Cerebellar nuclear complex (tissue), 1 donor: ENCODE measurements at regions not wholly inside any gene's neighbourhood (a gene's known extent, or its start where the extent isn't known, plus 50 kb on each side); places are given as distances from the start of the nearest gene placed in this dataset.
"Not testable (repeated sequence)": the region's sequence is repeated elsewhere in the genome, so short reads cannot be mapped to it uniquely, and the experiment has no call there.

Experiments used
- DNase-seq, 2 experiments: peaks; one replicate each; lab custom pipeline; 2025; lab: John Stamatoyannopoulos, UW

DNA sequence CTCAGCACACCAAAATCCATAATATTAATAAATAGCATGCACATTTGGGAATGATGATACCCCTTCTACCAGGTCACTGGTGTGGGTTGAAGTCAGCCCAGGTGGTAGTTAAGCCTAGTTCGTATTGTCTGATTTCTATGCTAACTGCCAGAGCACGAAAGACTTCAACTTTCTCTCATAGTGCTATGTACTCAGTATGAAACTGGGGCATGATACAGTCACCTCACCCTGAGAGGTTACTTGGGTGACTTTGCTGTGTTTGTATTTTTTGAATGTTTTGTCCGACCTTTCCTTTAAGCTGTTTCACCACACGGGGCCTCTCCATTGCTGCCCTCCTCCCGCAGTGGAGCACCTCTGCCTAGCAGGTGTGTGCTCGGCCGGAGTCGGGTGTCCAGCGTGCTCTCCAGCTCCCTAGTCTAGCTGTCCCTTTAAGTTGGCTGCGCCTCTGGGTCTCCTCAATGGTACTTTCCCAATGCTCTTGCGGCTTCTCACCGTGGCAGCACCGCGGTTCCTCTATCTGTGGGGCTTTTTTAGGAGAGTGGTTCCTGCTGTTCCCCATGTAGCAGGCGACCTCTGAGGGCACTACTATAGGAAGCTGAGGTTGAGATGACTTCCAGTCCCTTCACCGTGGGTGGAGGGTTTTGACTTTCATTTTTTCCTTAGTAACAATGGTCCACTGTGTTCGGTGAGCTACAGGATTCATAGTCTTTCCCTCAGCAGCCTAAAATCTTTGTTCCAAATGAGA, 524.0 kb upstream of the PFKP start:
- no peak for DNase-seq

DNA sequence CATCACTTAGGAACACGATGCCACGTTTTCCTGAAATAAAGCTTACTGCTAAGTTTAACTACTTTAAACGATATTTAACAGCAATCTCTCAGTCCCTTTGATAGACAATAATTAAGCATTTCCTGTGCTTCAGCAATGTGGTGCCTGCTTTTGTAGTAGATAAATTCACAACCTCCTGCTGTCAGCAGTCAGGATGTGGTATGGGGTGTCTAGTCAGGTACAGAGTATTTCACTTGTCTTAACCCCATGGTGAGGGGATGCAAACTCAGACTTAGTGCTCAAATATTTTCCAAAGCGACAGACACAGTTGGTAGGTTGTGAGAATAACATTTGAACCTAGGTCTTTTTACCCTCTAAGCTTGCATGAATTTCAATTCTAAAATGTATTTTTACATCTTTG, 526.2 kb upstream of the PFKP start:
- DNase-seq: no peak

DNA sequence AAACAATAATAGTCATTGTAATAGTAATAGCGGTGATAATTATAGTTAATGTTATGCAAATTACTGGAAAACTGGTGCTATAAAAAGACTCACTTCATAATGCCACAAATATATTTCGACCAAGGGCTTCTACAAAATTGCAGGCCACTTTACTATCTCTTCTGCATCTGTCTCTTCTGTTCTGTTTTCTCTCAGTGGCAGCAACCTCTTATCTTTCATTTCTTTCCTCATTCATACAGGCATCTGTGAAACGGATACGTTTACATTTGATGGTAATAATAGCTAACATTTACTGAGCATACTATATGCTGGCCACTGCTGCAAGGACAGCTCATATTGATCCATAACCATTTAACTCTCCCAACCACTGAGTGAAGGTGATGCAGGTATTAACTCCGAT, 537.4 kb upstream of the PFKP start:
- no peak for DNase-seq

DNA sequence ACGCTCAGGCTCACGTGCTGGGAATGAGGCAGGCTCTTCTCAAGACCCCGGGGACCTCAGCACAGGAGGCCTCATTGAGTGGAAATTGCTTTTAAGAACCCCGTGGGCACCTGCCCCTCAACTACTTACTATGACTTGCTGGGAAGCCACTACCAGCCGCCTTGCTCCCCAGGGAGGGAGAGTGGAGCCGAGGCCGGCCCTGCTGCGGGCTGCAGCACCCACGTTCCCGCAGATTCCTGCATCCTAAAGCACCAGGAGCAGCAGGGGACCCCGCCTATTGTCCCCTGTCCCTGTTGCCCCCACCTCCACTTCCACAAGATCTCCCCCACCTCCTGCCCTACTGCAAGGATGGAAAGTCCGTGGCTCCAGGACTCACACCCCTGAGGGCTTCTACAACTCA, 541.6 kb upstream of the PFKP start:
- DNase-seq: no peak

DNA sequence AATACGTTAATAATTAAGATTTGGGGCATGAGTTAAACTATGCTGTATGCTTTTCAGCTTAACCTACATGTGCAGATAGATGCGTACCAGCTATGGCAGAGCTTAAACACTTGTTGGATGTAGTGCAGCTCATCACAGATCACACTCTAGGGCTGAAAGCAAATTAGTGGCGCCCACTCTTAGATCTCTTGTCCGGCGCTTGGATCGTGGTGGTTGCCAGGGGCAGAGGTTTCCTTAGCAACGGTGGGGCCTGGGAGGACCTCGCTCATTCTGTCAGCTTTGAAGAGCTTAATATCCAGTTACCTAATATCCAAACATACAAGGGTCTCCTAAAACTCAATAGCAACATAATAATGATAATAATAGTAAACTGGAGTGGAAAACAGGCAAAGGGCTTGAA, 548.2 kb upstream of the PFKP start:
- no peak for DNase-seq

DNA sequence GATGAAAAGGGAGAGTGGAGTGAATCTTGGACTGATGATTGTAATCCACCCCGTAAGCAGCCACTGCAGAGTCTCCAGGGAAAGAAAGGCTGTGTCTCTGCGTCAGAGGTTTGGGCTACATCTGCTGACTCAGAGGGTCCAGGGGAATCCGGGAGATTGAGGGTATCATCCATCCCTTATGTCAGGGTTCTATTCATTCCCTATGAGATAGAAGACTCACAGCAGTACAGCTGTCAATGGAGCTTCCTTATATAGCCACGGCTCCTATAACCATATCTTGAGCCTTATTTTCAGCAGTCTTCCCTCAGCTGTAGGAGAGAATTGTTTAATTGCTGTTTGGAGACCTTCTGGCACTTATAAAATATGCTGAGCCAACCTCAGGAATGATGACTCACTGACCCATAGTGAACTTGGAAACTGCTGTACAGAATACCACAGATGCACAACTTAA, 558.2 kb upstream of the PFKP start:
- no peak for DNase-seq

DNA sequence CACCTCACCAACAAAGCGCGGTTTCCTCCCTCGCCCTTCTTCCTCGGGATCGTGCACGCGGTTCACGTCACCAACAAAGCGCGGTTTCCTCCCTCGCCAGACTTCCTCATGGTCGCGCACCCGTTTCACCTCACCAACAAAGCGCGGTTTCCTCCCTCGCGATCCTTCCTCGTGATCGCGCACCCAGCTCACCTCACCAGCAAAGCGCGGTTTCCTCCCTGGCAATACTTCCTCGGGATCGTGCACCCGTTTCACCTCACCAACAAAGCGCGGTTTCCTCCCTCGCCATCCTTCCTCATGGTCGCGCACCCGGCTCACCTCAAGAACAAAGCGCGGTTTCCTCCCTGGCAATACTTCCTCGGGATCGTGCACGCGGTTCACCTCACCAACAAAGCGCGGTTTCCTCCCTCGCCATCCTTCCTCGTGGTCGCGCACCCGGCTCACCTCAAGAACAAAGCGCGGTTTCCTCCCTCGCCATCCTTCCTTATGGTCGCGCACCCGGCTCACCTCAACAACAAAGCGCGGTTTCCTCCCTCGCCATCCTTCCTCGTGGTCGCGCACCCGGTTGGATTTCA, 565.9 kb upstream of the PFKP start:
- DNase-seq: not testable (repeated sequence)

DNA sequence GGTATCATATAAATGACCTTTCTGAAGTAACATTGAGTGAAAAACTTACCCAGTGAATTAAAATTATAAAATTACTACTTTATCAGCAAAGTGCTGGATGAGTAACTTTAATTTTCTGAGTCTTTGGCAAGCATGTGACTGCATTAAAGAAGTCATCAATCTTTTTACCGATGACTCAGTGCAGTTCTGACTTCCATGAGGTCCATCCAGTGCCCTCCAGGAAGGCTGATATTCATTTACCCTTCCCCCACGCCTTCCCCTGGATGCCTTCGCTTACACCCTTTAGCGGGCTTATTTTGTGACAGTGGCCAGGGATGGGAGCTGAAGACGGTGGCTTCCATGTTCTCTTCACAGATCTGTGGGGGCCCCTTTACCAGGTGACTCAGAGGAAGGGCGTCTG, 572.9 kb upstream of the PFKP start:
- DNase-seq: no peak

DNA sequence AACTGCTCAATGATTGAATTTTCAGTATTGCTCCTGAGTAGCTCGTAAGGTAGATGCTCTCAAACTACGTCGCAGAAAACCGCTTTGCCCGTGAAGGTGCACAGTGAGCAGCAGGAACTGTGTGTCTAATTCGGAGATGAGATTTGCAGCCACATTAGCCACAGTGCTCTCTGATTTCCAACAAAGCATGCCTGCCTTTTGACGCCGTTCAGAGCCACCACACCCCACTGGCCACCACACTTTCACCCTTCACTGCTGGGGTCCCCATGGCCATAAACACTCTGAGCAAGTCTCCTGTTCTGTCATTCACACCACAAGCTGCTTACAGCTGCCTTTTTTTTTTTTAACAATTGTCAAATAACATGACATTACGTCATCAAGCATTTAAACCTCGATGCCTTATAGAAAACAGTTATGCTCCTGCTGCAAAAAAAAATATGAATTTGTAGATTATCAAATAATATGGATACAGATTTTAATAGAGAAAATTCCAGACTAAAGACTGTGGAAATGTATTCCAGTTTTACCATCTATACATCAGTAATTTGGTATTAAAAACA, 578.8 kb upstream of the PFKP start:
- no peak for DNase-seq

DNA sequence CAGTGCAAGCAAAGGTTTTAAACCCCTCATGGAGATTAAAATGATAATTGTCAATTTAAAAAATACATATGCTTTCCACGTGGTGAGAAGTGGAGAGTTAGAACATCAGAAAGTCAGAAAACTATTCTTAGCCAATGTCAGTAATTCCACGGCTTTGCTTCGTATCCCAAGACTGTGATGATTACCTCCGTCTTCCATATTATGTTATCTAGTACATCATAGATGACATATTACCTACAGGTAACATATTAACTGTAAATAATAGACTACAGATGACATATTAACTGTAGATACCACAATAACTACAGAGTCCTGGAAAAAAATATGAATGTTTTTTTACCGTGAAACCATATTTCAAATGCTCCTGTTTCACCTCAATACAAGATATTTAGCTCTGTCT, 579.4 kb upstream of the PFKP start:
- DNase-seq: no peak

DNA sequence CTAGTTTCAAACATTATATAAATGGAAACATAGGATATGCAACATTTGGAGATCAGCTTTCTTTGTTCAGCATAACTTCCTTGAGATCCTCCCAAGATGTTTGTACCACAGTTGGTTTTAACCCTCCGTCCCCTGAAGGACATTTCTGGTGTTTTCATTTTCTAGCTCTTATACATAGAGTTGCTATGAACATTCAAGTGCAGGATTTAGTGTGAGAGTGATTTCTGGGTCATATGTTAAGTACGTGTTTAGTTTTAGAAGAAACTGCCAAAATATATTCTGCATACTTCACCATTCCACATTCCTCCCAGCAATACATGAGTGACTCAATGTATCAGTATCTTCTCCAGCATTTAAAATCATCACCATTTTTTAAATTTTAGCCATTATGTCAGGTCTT, 588.7 kb upstream of the PFKP start:
- DNase-seq: no peak

DNA sequence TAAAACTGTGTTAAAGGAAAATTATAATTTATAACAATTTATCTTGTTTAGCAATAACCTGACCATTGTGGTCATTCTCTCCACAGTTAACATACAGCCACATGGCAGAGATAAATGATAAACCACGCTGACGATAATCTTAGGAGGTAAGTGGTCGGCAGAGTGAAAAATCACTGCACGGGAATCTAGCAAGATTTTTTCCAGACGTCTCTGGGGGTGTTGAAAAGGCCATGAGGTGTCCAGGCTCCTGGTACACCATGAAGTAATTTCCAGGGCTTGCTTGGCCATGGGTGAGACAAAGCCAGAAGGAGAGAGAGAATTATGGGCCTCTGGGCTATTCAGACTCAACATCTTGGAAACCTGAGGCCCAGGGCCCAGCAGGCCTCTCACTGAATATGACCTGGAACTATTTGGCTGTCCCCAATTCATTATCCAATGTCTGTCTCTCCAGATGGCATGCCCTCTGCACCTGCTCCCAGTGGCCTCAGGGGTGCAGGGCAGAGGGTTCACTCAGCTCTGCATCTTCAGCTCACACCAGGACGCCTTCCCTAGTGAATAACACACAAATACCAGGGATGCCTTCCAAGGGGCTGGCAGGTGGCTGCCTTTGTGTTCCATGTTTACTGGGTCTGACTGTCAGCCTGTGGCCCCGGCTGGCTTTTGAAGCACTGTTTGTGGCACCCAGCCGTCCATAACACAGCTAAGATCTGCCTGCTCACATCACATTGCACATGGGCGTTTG, 590.4 kb upstream of the PFKP start:
- no peak for DNase-seq

DNA sequence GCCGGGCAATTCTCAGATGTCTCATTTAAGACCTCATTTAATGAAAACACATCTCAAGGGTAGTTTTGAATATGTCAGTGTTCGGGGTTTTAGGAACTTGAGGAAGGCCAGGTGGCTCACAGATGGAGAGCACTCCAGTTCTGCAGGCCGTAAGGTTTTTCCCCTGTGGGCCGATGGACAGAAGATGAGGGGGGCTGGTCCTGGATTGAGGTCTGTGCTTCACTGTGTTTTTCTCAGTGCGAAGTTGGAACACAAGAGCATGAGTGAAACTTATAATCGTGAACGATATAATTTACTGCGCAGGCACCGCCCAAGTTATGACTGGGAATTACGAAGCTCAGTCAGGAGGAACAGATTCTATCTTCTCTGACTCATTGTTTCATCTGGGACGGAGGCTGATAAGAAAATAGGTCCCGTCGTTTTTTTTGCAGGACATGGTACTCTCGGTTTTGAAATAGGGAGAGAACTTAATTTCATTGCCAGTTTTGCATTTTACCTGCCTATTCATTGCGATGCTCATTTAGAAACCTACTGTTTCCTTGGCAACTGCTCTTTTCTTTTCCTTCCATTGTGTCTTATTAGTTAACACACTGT, 591.0 kb upstream of the PFKP start:
- no peak for DNase-seq

DNA sequence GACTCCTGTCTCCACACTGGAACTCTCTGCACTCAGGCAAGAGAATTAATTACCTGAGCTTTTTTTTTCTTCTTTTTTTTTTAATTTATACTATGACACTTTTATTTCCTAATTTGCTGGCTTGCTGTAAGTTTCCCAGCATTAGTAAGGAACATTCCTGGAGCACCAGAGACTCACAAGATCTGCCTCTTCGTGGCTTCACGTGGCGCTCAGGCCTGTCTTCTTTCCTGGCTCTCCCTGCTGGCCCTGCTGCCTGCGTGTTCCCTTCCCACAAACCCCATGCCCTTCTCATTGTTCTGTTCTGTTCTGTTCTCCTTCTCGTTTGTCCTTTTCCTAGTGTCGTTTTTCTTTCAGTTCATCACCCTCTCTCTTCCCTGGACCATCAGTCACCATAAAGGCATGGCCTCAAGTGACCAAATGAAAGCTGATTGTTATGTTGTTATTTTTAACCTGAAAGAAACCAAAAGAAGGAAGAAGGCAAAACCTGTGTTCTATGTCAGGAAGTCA, 591.6 kb upstream of the PFKP start:
- DNase-seq: no peak

DNA sequence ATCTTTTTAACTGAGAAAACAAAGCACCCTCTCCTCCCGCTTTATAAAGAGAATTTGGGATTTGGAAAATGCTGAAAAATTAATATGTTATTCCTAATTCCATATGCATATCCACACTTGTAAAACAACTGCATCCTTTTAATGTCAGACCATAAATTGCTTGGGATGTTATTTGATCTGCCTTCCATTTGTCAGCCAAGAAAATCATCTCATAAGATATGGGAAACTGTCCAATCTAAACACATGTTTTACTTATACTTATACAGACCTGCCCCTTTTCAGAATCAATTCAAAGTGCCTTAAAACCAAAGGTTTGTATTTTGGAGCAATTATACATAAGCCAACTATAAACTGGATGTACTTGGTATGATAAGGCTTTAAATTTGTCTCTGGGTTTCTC, 595.5 kb upstream of the PFKP start:
- DNase-seq: no peak

DNA sequence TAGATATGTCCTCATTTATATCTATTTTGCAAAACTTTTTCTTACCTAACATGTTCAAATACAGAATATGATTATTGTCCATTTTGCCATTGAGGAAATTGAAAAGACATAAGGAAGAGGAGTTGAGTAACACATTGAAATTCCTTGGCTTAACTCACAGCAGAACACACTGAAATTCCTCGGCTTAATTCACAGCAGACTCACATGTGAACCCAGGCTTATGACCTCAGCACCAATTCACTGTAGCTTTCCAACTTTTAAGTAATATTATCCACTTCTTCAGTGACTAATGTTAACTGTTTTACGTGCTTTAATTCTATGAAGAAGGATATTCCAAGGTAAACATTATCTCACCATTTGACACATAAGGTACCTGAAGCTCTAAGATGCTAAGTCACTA, 597.5 kb upstream of the PFKP start:
- DNase-seq: no peak

DNA sequence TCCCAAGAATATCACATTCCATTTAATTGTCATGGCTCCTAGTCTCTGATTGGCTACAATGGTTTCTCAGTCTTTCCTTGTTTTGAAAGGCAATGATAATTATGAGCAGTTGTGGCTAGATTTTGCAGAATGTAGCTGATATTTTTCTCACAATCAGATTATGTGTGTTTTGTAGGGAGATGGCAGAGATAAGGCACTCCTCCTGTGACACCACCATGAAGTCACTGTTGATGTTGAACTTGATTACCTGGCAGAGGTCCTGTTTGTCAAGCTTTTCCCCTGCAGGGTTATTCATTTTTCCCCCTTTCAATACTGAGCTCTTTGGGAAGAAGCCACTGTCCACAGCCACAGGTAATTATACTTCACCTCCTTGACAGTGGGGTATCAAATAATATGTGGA, 602.9 kb upstream of the PFKP start:
- DNase-seq: no peak

DNA sequence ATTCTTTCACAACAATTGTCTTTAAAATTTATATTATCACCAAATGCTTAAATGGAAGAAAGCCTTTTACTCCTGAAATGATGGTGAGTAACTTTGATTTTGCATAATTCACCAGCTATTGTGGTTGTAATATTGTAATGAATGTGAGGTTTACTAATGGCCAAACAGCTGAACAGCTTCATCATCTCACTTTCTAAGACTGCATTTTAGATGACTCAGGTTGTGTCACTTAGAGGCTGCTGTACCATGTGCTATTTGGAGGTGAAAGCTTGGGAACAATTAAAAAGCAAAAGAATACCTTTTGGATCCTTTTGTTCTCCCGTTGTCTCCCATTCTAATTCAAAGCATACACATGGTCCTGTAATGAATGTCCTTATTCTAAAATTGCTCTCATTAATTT, 604.0 kb upstream of the PFKP start:
- no peak for DNase-seq

DNA sequence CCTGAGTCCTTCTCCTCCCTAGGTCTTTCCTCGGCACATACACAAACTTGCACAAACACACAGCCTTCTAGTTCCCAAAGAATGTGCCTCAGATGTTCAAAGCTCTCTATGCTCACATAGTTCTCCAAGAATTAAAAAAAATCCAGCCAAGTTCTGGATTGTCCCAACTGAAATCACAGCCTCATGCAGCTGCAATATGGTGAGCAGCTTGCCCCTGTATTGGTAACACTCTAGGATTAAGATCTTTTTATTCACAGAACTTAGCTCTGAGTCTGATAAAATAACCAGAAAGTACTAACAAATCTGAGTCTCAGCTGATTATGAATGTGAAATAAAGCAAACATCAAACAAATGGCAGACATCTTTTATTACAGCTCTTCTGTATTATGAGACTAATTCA, 604.8 kb upstream of the PFKP start:
- DNase-seq: no peak

DNA sequence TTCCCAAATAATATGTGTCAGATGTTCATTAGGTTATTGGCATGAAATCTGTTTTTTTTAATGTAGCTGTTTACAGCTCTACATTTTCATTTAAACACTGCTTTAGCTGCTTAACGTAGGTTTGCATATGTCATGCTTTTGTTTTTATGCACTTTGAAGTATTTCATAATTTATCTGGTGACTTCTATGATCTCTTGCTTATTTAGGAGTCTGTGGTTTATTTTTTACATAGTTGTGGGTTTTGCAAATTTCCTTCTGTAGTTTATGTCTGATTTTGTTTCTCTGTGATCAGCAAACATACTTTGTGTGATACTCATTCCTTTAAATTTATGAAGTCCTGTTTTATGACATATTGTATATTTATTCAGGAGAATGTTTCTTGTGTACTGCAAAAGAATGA, 606.5 kb upstream of the PFKP start:
- no peak for DNase-seq

DNA sequence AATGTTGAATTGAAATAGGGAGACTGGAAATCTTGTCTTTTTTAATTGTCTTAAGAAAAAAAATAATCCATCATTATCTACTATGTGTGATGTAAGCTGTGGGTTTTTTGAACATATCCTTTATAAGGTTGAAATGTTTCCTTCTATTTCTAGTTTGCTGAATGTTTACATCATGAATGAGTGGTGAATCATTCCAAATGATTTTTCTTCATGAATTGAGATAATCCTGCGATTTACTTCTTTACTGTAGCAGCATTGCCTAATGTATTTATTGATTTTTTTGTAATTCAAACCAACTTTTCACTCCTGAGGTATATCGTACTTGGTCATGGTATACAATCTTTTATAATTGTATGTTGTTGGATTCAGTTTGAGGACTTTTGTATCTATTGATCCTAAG, 607.6 kb upstream of the PFKP start:
- no peak for DNase-seq

DNA sequence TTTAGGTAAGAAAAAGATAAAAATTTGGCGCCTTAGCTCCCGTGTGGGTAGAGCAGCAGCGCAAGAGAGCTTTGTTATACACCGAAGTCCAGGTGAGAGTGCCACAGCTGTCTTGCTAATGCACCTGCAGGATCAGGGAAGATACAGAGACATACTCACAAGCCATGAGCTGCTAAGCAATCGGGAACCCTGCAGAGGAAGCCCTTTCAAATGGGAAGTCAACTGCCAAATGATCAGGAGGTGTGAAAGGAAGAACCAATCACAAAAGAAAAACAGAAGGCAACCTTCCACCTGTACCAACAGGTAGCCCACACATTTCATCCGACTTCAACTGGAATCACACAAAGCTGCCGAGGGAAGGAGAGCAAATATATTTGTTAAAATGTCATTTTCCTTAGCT, 610.5 kb upstream of the PFKP start:
- no peak for DNase-seq

DNA sequence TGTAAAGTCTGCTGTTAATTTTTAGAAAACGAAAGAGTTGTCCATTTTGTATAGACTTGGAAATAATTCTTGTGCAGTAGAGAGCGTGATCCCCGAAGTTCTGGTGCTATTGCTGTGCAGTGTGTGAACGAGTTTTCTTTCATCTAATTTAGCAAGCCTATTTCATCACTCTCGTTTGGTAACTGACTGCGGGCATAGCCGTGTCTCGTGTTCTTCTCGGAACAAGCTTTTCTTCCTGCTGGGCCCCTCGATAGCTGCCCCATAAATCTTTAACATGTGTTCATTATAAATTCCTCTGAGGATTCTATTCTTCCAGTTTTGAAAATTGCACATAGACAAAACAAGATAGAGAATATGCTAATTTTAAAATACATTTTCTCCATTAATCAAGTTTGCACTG, 622.0 kb upstream of the PFKP start:
- DNase-seq: no peak
